H1 (cell line): ENCODE measurements at regions not wholly inside any gene's neighbourhood (a gene's known extent, or its start where the extent isn't known, plus 50 kb on each side); places are given as distances from the start of the nearest gene placed in this dataset.

Source experiments
- CTCF ChIA-PET: fragments of 300-600 bp; sonication (Branson Sonifier 250); formaldehyde crosslinking; loops from one replicate; lab custom pipeline; 2021; ENCODE audit not compliant: partially characterized antibody; lab: Charles Lee
- POLR2A ChIA-PET: fragments of 300-600 bp; sonication (Branson Sonifier 250); formaldehyde crosslinking; loops from one replicate; lab custom pipeline; 2021; ENCODE audit warnings: inconsistent platforms; ENCODE audit not compliant: partially characterized antibody; lab: Charles Lee
- DNase-seq, 2 experiments: peaks; one replicate each; pipeline versions ENCODE4 v3.0.0 to v3.0.0-alpha.2; 2010 to 2022; ENCODE audit warnings: low spot score in 2 of 2, low read depth in 1 of 2, mixed read lengths in 1 of 2
- FAIRE-seq: peaks from 2 replicates; lab custom pipeline; 2011; peaks lifted over from hg19 to GRCh38; lab: Jason Lieb, UNC
- H2AFZ ChIP-seq: 2 replicates; pipeline ENCODE4 v1.8.1; 2012; ENCODE audit warnings: low read length, inconsistent platforms
- H2AK5ac ChIP-seq: 2 replicates; pipeline ENCODE4 v1.6.1; 2013; ENCODE audit warnings: low read depth, low read length
- H2BK120ac ChIP-seq: replicated peaks from 2 replicates; pipeline ENCODE3; 2013; ENCODE audit warnings: low read depth, low read length, inconsistent platforms
- H2BK12ac ChIP-seq: 2 replicates; pipeline ENCODE4 v1.6.1; 2013; ENCODE audit warnings: low read depth, low read length
- H2BK15ac ChIP-seq: 2 replicates; pipeline ENCODE4 v1.6.1; 2013; ENCODE audit warnings: low read length
- H2BK20ac ChIP-seq: 2 replicates; pipeline ENCODE4 v1.6.1; 2013; ENCODE audit warnings: low read length
- H2BK5ac ChIP-seq: 2 replicates; pipeline ENCODE4 v1.6.1; 2013; ENCODE audit warnings: low read depth, low read length
- H3K14ac ChIP-seq: 2 replicates; pipeline ENCODE4 v1.6.1; 2013; ENCODE audit warnings: inconsistent platforms; ENCODE audit not compliant: insufficient read length
- H3K18ac ChIP-seq: 2 replicates; pipeline ENCODE4 v1.6.1; 2013; ENCODE audit warnings: low read length; ENCODE audit errors: extremely low read depth
- H3K23ac ChIP-seq: 2 replicates; pipeline ENCODE4 v1.6.1; 2013; ENCODE audit warnings: inconsistent platforms; ENCODE audit not compliant: insufficient read length
- H3K23me2 ChIP-seq: 2 replicates; pipeline ENCODE4 v1.6.1; 2013; ENCODE audit warnings: low read depth, low read length
- H3K27ac ChIP-seq: 2 replicates; pipeline ENCODE4 v1.6.1; 2011; ENCODE audit warnings: low read depth, low read length, inconsistent platforms
- H3K27me3 ChIP-seq, 4 experiments: replicated peaks in 1 of 4; 1 replicate in 1 of 4; 2 replicates in 3 of 4; pipeline versions ENCODE4 v1.6.1 to v1.8.1; 2011 to 2013; ENCODE audit warnings: low read length in 3 of 4, mild to moderate bottlenecking in 3 of 4, inconsistent platforms in 2 of 4, mixed read lengths in 2 of 4, moderate library complexity in 1 of 4; ENCODE audit not compliant: control insufficient read depth in 3 of 4, insufficient read depth in 3 of 4; ENCODE audit errors: extremely low read depth in 1 of 4
- H3K36me3 ChIP-seq, 4 experiments: 2 replicates each; pipeline versions ENCODE4 v1.6.1 to v1.8.1; 2011 to 2013; ENCODE audit warnings: mild to moderate bottlenecking in 4 of 4, low read length in 3 of 4, moderate library complexity in 2 of 4, control low read depth in 1 of 4, inconsistent platforms in 1 of 4; ENCODE audit not compliant: insufficient read depth in 4 of 4, control insufficient read depth in 2 of 4
- H3K4ac ChIP-seq: replicated peaks from 2 replicates; pipeline ENCODE3; 2013; ENCODE audit warnings: low read length, low read depth, mixed read lengths, inconsistent platforms; ENCODE audit not compliant: insufficient read length
- H3K4me1 ChIP-seq, 4 experiments: replicated peaks in 1 of 4; 1 replicate in 1 of 4; 2 replicates in 3 of 4; pipeline versions ENCODE4 v1.6.1 to v1.8.1; 2011 to 2013; ENCODE audit warnings: low read length in 3 of 4, inconsistent platforms in 2 of 4, mixed read lengths in 1 of 4; ENCODE audit not compliant: insufficient read depth in 4 of 4, control insufficient read depth in 3 of 4
- H3K4me2 ChIP-seq, 2 experiments: 2 replicates each; pipeline versions ENCODE4 v1.6.1 to v1.8.1; 2011 to 2013; ENCODE audit warnings: low read depth in 2 of 2, low read length in 2 of 2, control low read depth in 1 of 2, inconsistent platforms in 1 of 2, mild to moderate bottlenecking in 1 of 2; ENCODE audit not compliant: insufficient read depth in 1 of 2
- H3K4me3 ChIP-seq, 4 experiments: fragments of 200-600, 300-600 bp in 1 of 4; sonication (generic), shearing (Covaris generic), sonication (Bioruptor Twin) in 1 of 4; 2 replicates each; pipeline versions ENCODE4 v1.5.1 to v1.8.1; 2011 to 2016; ENCODE audit warnings: low read length in 4 of 4, low read depth in 3 of 4, control low read depth in 2 of 4, inconsistent platforms in 2 of 4, mild to moderate bottlenecking in 2 of 4, mixed read lengths in 1 of 4, moderate library complexity in 1 of 4; ENCODE audit not compliant: insufficient read depth in 2 of 4; ENCODE audit errors: extremely low read depth in 1 of 4
- H3K56ac ChIP-seq: replicated peaks from 2 replicates; pipeline ENCODE3; 2013; ENCODE audit warnings: low read depth, mild to moderate bottlenecking, mixed read lengths, low read length, inconsistent platforms; ENCODE audit not compliant: insufficient read length
- H3K79me1 ChIP-seq: 2 replicates; pipeline ENCODE4 v1.6.1; 2013; ENCODE audit warnings: low read depth, low read length, control low read depth
- H3K79me2 ChIP-seq, 2 experiments: 2 replicates each; pipeline versions ENCODE4 v1.6.1 to v1.8.1; 2012 to 2013; ENCODE audit warnings: low read length in 2 of 2, mild to moderate bottlenecking in 2 of 2, inconsistent platforms in 1 of 2; ENCODE audit not compliant: insufficient read depth in 2 of 2, control insufficient read depth in 1 of 2
- H3K9ac ChIP-seq, 4 experiments: replicated peaks in 1 of 4; 1 replicate in 1 of 4; 2 replicates in 3 of 4; pipeline versions ENCODE4 v1.6.1 to v1.8.1; 2011 to 2013; ENCODE audit warnings: low read depth in 3 of 4, low read length in 3 of 4, control low read depth in 2 of 4, mild to moderate bottlenecking in 2 of 4, moderate library complexity in 2 of 4, inconsistent platforms in 1 of 4; ENCODE audit errors: extremely low read depth in 1 of 4
- H3K9me3 ChIP-seq, 2 experiments: 2 replicates each; pipeline versions ENCODE4 v1.6.1 to v1.8.1; 2012 to 2013; ENCODE audit warnings: mild to moderate bottlenecking in 2 of 2, moderate library complexity in 2 of 2, control low read depth in 1 of 2, inconsistent platforms in 1 of 2, low read depth in 1 of 2, low read length in 1 of 2, mixed read lengths in 1 of 2; ENCODE audit not compliant: insufficient read depth in 2 of 2
- H4K20me1 ChIP-seq, 2 experiments: replicated peaks in 1 of 2; 2 replicates each; pipeline versions ENCODE3 to v1.8.1; 2011 to 2013; ENCODE audit warnings: inconsistent platforms in 2 of 2, low read length in 2 of 2, mild to moderate bottlenecking in 1 of 2; ENCODE audit not compliant: insufficient read depth in 2 of 2, control insufficient read depth in 1 of 2
- H4K5ac ChIP-seq: 2 replicates; pipeline ENCODE4 v1.6.1; 2013; ENCODE audit warnings: low read length, low read depth, mixed read lengths, inconsistent platforms; ENCODE audit not compliant: insufficient read length
- H4K8ac ChIP-seq: 2 replicates; pipeline ENCODE4 v1.8.0; 2013; ENCODE audit warnings: mild to moderate bottlenecking, moderate library complexity, low read length, inconsistent platforms; ENCODE audit not compliant: insufficient read depth; ENCODE audit errors: extremely low read depth
- H4K91ac ChIP-seq: replicated peaks from 2 replicates; pipeline ENCODE3; 2013; ENCODE audit warnings: low read length, mixed read lengths, inconsistent platforms; ENCODE audit not compliant: insufficient read length
- CBX5 ChIP-seq: fragments of 300-800, 300-1000 bp; sonication (generic); IDR thresholded peaks from 2 replicates; pipeline ENCODE4 v1.7.1; 2016; ENCODE audit warnings: antibody characterized with exemption, low read length, low read depth
- FOSL1 ChIP-seq: IDR thresholded peaks from 2 replicates; pipeline ENCODE4 v1.6.1; 2011; ENCODE audit warnings: mild to moderate bottlenecking, low read depth, low read length, moderate library complexity; ENCODE audit not compliant: insufficient read depth
- GABPA ChIP-seq: IDR thresholded peaks from 2 replicates; pipeline ENCODE4 v1.6.1; 2011; ENCODE audit warnings: mild to moderate bottlenecking, low read length, moderate library complexity, borderline replicate concordance; ENCODE audit not compliant: insufficient read depth
- KDM5A ChIP-seq: fragments of 200-600 bp; IDR thresholded peaks from 2 replicates; pipeline ENCODE4 v1.7.1; 2012; ENCODE audit warnings: mild to moderate bottlenecking, low read length, inconsistent platforms, mixed read lengths
- WGBS, 2 experiments: shearing (Covaris generic) in 1 of 2; methylation state at CpG; one replicate each; pipeline versions ENCODE4 v1.1.6 to v1.1.7; 2013 to 2015; ENCODE audit warnings: low lambda C conversion rate in 2 of 2, mixed read lengths in 2 of 2, inconsistent platforms in 1 of 2, low coverage in 1 of 2, missing lambda C conversion rate in 1 of 2; ENCODE audit not compliant: insufficient replicate concordance in 2 of 2, insufficient coverage in 1 of 2, insufficient read length in 1 of 2; ENCODE audit errors: extremely low coverage in 1 of 2, missing lambda C conversion rate in 1 of 2; 5-methylcytosine and 5-hydroxymethylcytosine counted together

- no peaks in the 10 kb centered on the region for H3K79me1 ChIP-seq
- H2BK5ac ChIP-seq: no peak overlapping the region
- no peaks in the 10 kb centered on the region for H3K27me3 ChIP-seq
- H4K5ac ChIP-seq: no peak overlapping the region
- DNase-seq (no peak), FAIRE-seq (no peak)
- H4K20me1 ChIP-seq: no peaks in the 10 kb centered on the region
- no peak overlapping the region for H2BK120ac ChIP-seq
- 94% methylated on average over 2 of the region's 2 CpGs; no CpG with 5 or more reads in 1 of the 2 experiments for WGBS, 2 experiments
- no peak overlapping the region for H3K18ac ChIP-seq
- no peak overlapping the region for H2AFZ ChIP-seq
- no peaks in the 10 kb centered on the region for H3K9me3 ChIP-seq
- H2BK12ac ChIP-seq: no peak overlapping the region
- no peak overlapping the region for H3K14ac ChIP-seq
- H3K27ac ChIP-seq: no peak overlapping the region
- H3K36me3 ChIP-seq: no peaks in the 10 kb centered on the region
- no peak overlapping the region for H3K9ac ChIP-seq
- H4K91ac ChIP-seq: no peak overlapping the region
- no peak overlapping the region for H2BK15ac ChIP-seq
- H3K4me1 ChIP-seq: 0 out of 7 replicates have a peak, but pooled peaks cover 0 to 3% (median 0%) of the 10 kb centered on the region in 4 experiments
- ChIA-PET POLR2A (no interaction called here), CTCF (no interaction called here)
- H2BK20ac ChIP-seq: no peak overlapping the region
- no peaks in the 10 kb centered on the region for H3K79me2 ChIP-seq
- no peak overlapping the region for H2AK5ac ChIP-seq
- no peak overlapping the region for H3K4ac ChIP-seq
- no peak overlapping the region for H3K4me2 ChIP-seq
- H4K8ac ChIP-seq: no peak overlapping the region
- H3K4me3 ChIP-seq: no peak overlapping the region
- no peak for TF ChIP-seq FOSL1
- no peak for TF ChIP-seq CBX5
- no peak for TF ChIP-seq KDM5A
- TF ChIP-seq GABPA: no peak
- no peaks in the 10 kb centered on the region for H3K23me2 ChIP-seq
- no peak overlapping the region for H3K23ac ChIP-seq
- H3K56ac ChIP-seq: no peak overlapping the region
These were observed 92.4 kb upstream of the TMEM170B start for GRCh38 chr6:11445146-11445545.
